Activated CD4-positive, alpha-beta T cell treated with anti-CD3 and anti-CD28 coated beads for 36 hours (primary cell): ENCODE measurements at regions not wholly inside any gene's neighbourhood (a gene's known extent, or its start where the extent isn't known, plus 50 kb on each side); places are given as distances from the start of the nearest gene placed in this dataset.

Experiments
- ATAC-seq: fragments of 200-7000 bp; cut with Tn5 transposase; one replicate; pipeline ENCODE4 v1.10.0; 2021; ENCODE audit warnings: mild to moderate bottlenecking, moderate library complexity
- CTCF ChIA-PET: fragments of 350-600 bp; sonication (Branson Sonifier 250); formaldehyde crosslinking; loops from one replicate; lab custom pipeline; 2021; ENCODE audit warnings: antibody characterized with exemption; lab: Charles Lee
- POLR2A ChIA-PET: fragments of 350-600 bp; sonication (Branson Sonifier 250); formaldehyde crosslinking; loops from one replicate; lab custom pipeline; 2021; ENCODE audit warnings: antibody characterized with exemption, inconsistent platforms; lab: Charles Lee
- DNase-seq: peaks from one replicate; pipeline ENCODE4 v3.0.0-alpha.2; 2020
- H3K27ac Mint-ChIP-seq: one replicate; pipeline ENCODE4 v1.8.0; 2021; ENCODE audit warnings: mixed read lengths
- H3K27me3 Mint-ChIP-seq: one replicate; pipeline ENCODE4 v1.8.0; 2021; ENCODE audit warnings: mixed read lengths
- H3K36me3 Mint-ChIP-seq: one replicate; pipeline ENCODE4 v1.8.0; 2021; ENCODE audit warnings: low read depth, mixed read lengths
- H3K4me1 Mint-ChIP-seq: one replicate; pipeline ENCODE4 v1.8.0; 2021; ENCODE audit warnings: mixed read lengths
- H3K4me3 Mint-ChIP-seq: one replicate; pipeline ENCODE4 v1.8.0; 2021; ENCODE audit warnings: mild to moderate bottlenecking, moderate library complexity, mixed read lengths
- H3K9me3 Mint-ChIP-seq: one replicate; pipeline ENCODE4 v1.8.0; 2021; ENCODE audit warnings: low read depth, mixed read lengths
- intact Hi-C, 2 experiments: fragments of 100-400 bp; cut with DNase I in 1 of 2; cut with micrococcal nuclease in 1 of 2; formaldehyde crosslinking; loops; one replicate each; pipeline versions ENCODE4 v1.14.2 to v1.15.1; 2022 to 2024; cut with DNase I, micrococcal nuclease

GRCh38 chr6:4395386-4395785, 260.0 kb upstream of the ECI2 start:
- no peak overlapping the region for H3K27ac Mint-ChIP-seq
- H3K27me3 Mint-ChIP-seq, result peaks cover 16% of the 10 kb centered on the region
- no peaks in the 10 kb centered on the region for H3K4me1 Mint-ChIP-seq
- CTCF ChIA-PET, result no interaction called here
- no peaks in the 10 kb centered on the region for H3K36me3 Mint-ChIP-seq
- intact Hi-C loops, result no loop called here
- ATAC-seq (no peak), DNase-seq (no peak)
- no peak overlapping the region for H3K4me3 Mint-ChIP-seq
- POLR2A ChIA-PET, result interaction anchor here (0.6 kb wide), 1 partner anchor 45 kb away, joined by 4 read pairs; no protein-coding TSS in a partner anchor
- no peaks in the 10 kb centered on the region for H3K9me3 Mint-ChIP-seq

GRCh38 chr6:4394786-4395185, 259.4 kb upstream of the ECI2 start:
- Mint-ChIP-seq H3K27ac (no peak overlapping the region), H3K9me3 (no peaks in the 10 kb centered on the region), H3K27me3 (peaks cover 16% of the 10 kb centered on the region), H3K4me1 (no peaks in the 10 kb centered on the region), H3K36me3 (no peaks in the 10 kb centered on the region), H3K4me3 (no peak overlapping the region)
- intact Hi-C loops, result no loop called here
- DNase-seq, result no peak
- CTCF ChIA-PET, result no interaction called here
- POLR2A ChIA-PET, result interaction anchor here (0.6 kb wide), 1 partner anchor 46 kb away, joined by 4 read pairs; no protein-coding TSS in a partner anchor
- no peak for ATAC-seq

- no peaks in the 10 kb centered on the region for H3K36me3 Mint-ChIP-seq
- no peak for DNase-seq
- H3K4me3 Mint-ChIP-seq, result no peak overlapping the region
- H3K27me3 Mint-ChIP-seq, result peaks cover 7% of the 10 kb centered on the region
- ATAC-seq, result no peak
- peaks cover 8% of the 10 kb centered on the region for H3K9me3 Mint-ChIP-seq
- ChIA-PET POLR2A (no interaction called here), CTCF (no interaction called here)
- no peaks in the 10 kb centered on the region for H3K4me1 Mint-ChIP-seq
- no peak overlapping the region for H3K27ac Mint-ChIP-seq
- intact Hi-C loops, result no loop called here
These were observed 253.3 kb upstream of the ECI2 start for GRCh38 chr6:4388675-4389074.

GRCh38 chr6:4384656-4385055, 249.3 kb upstream of the ECI2 start:
- CTCF ChIA-PET, result interaction anchor here (0.8 kb wide), 1 partner anchor 12 kb away, joined by 3 read pairs; no protein-coding TSS in a partner anchor
- peaks cover 5% of the 10 kb centered on the region for H3K27me3 Mint-ChIP-seq
- DNase-seq (no peak), ATAC-seq (no peak)
- H3K27ac Mint-ChIP-seq, result no peak overlapping the region
- POLR2A ChIA-PET, result no interaction called here
- no peaks in the 10 kb centered on the region for H3K4me1 Mint-ChIP-seq
- no peaks in the 10 kb centered on the region for H3K36me3 Mint-ChIP-seq
- H3K9me3 Mint-ChIP-seq, result peaks cover 14% of the 10 kb centered on the region
- intact Hi-C loops, result no loop called here
- H3K4me3 Mint-ChIP-seq, result no peak overlapping the region

- H3K9me3 Mint-ChIP-seq, result peaks cover 14% of the 10 kb centered on the region
- no peak overlapping the region for H3K4me3 Mint-ChIP-seq
- no peak for DNase-seq
- no peaks in the 10 kb centered on the region for H3K36me3 Mint-ChIP-seq
- H3K27ac Mint-ChIP-seq, result no peak overlapping the region
- POLR2A ChIA-PET, result no interaction called here
- ATAC-seq, result no peak
- CTCF ChIA-PET, result no interaction called here
- peaks cover 6% of the 10 kb centered on the region for H3K27me3 Mint-ChIP-seq
- H3K4me1 Mint-ChIP-seq, result no peaks in the 10 kb centered on the region
- intact Hi-C loops, result no loop called here
These were observed 248.7 kb upstream of the ECI2 start for GRCh38 chr6:4383910-4384638.

GRCh38 chr6:4382362-4382853, 247.0 kb upstream of the ECI2 start:
- no peaks in the 10 kb centered on the region for H3K36me3 Mint-ChIP-seq
- intact Hi-C loops, result no loop called here
- H3K9me3 Mint-ChIP-seq, result peaks cover 14% of the 10 kb centered on the region
- ChIA-PET CTCF (no interaction called here), POLR2A (no interaction called here)
- ATAC-seq, result no peak
- peaks cover 12% of the 10 kb centered on the region for H3K27me3 Mint-ChIP-seq
- H3K4me3 Mint-ChIP-seq, result no peak overlapping the region
- DNase-seq, result no peak
- no peak overlapping the region for H3K27ac Mint-ChIP-seq
- no peaks in the 10 kb centered on the region for H3K4me1 Mint-ChIP-seq

GRCh38 chr6:4381381-4381780, 246.0 kb upstream of the ECI2 start:
- DNase-seq, result no peak
- no peaks in the 10 kb centered on the region for H3K36me3 Mint-ChIP-seq
- peaks cover 14% of the 10 kb centered on the region for H3K9me3 Mint-ChIP-seq
- CTCF ChIA-PET, result no interaction called here
- no peak for ATAC-seq
- H3K4me1 Mint-ChIP-seq, result no peaks in the 10 kb centered on the region
- H3K27me3 Mint-ChIP-seq, result peaks cover 12% of the 10 kb centered on the region
- intact Hi-C loops, result no loop called here
- POLR2A ChIA-PET, result no interaction called here
- no peak overlapping the region for H3K27ac Mint-ChIP-seq
- no peak overlapping the region for H3K4me3 Mint-ChIP-seq

- intact Hi-C loops, result no loop called here
- Mint-ChIP-seq H3K4me1 (no peaks in the 10 kb centered on the region), H3K27ac (no peak overlapping the region), H3K4me3 (no peak overlapping the region), H3K9me3 (peaks cover 14% of the 10 kb centered on the region), H3K27me3 (peaks cover 12% of the 10 kb centered on the region), H3K36me3 (no peaks in the 10 kb centered on the region)
- POLR2A ChIA-PET, result no interaction called here
- ATAC-seq, result no peak
- DNase-seq, result no peak
- CTCF ChIA-PET, result no interaction called here
These were observed 245.5 kb upstream of the ECI2 start for GRCh38 chr6:4380881-4381281.

GRCh38 chr6:4379958-4380357, 244.6 kb upstream of the ECI2 start:
- no peak overlapping the region for H3K4me3 Mint-ChIP-seq
- peaks cover 14% of the 10 kb centered on the region for H3K9me3 Mint-ChIP-seq
- ChIA-PET POLR2A (no interaction called here), CTCF (interaction anchor here (0.6 kb wide), 1 partner anchor 1384 kb away, joined by 3 read pairs; no protein-coding TSS in a partner anchor)
- no peaks in the 10 kb centered on the region for H3K4me1 Mint-ChIP-seq
- H3K27ac Mint-ChIP-seq, result no peak overlapping the region
- intact Hi-C loops, result no loop called here
- ATAC-seq, result no peak
- H3K36me3 Mint-ChIP-seq, result no peaks in the 10 kb centered on the region
- peaks cover 9% of the 10 kb centered on the region for H3K27me3 Mint-ChIP-seq
- DNase-seq, result no peak

GRCh38 chr6:4378319-4378996, 243.1 kb upstream of the ECI2 start:
- POLR2A ChIA-PET, result no interaction called here
- Mint-ChIP-seq H3K27me3 (peaks cover 9% of the 10 kb centered on the region), H3K4me3 (no peak overlapping the region), H3K9me3 (peaks cover 6% of the 10 kb centered on the region), H3K36me3 (no peaks in the 10 kb centered on the region), H3K27ac (no peak overlapping the region), H3K4me1 (no peaks in the 10 kb centered on the region)
- intact Hi-C loops, result no loop called here
- CTCF ChIA-PET, result no interaction called here
- DNase-seq (no peak), ATAC-seq (no peak)

GRCh38 chr6:4377603-4378002, 242.2 kb upstream of the ECI2 start:
- POLR2A ChIA-PET, result no interaction called here
- intact Hi-C loops, result no loop called here
- CTCF ChIA-PET, result no interaction called here
- no peak for ATAC-seq
- peaks cover 6% of the 10 kb centered on the region for H3K9me3 Mint-ChIP-seq
- H3K4me3 Mint-ChIP-seq, result no peak overlapping the region
- no peak overlapping the region for H3K27ac Mint-ChIP-seq
- peaks cover 9% of the 10 kb centered on the region for H3K27me3 Mint-ChIP-seq
- DNase-seq, result no peak
- no peaks in the 10 kb centered on the region for H3K4me1 Mint-ChIP-seq
- H3K36me3 Mint-ChIP-seq, result no peaks in the 10 kb centered on the region

GRCh38 chr6:4374216-4374615, 238.8 kb upstream of the ECI2 start:
- DNase-seq (no peak), ATAC-seq (no peak)
- Mint-ChIP-seq H3K9me3 (no peaks in the 10 kb centered on the region), H3K4me1 (no peaks in the 10 kb centered on the region), H3K36me3 (no peaks in the 10 kb centered on the region), H3K27me3 (peaks cover 12% of the 10 kb centered on the region), H3K27ac (no peak overlapping the region), H3K4me3 (no peak overlapping the region)
- ChIA-PET POLR2A (no interaction called here), CTCF (no interaction called here)
- intact Hi-C loops, result no loop called here
